Liver (tissue), 3 donors: ENCODE measurements at regions not wholly inside any gene's neighbourhood (a gene's known extent, or its start where the extent isn't known, plus 50 kb on each side); places are given as distances from the start of the nearest gene placed in this dataset.

Experiments used
- JUND ChIP-seq, 2 donors: IDR thresholded peaks; 2 replicates each; pipeline ENCODE4 v1.6.1; 2016; ENCODE audit warnings: antibody characterized with exemption in 2 of 2
- RAD21 ChIP-seq, 2 donors: IDR thresholded peaks; 2 replicates each; pipeline ENCODE4 v1.6.1; 2016; ENCODE audit warnings: antibody characterized with exemption in 2 of 2, mild to moderate bottlenecking in 2 of 2
- SP1 ChIP-seq: IDR thresholded peaks from 2 replicates; pipeline ENCODE4 v1.6.1; 2018; ENCODE audit warnings: antibody characterized with exemption, mild to moderate bottlenecking
- YY1 ChIP-seq: IDR thresholded peaks from 2 replicates; pipeline ENCODE4 v1.6.1; 2016; ENCODE audit warnings: antibody characterized with exemption, mild to moderate bottlenecking
- TF ChIP-seq, protein P1 (sequence below): fragments of 150-350 bp; IDR thresholded peaks from 2 replicates; pipeline ENCODE4 v1.5.1; 2017; ENCODE audit warnings: improper control_type of control experiment, low read depth, low read length; ENCODE audit not compliant: missing input control
- TF ChIP-seq, protein P2 (sequence below): IDR thresholded peaks from 2 replicates; pipeline ENCODE4 v1.6.1; 2016; ENCODE audit warnings: antibody characterized with exemption, mild to moderate bottlenecking
- donor health status: healthy.
- donor health status: healthy.

GRCh38 chr4:62513306-62513705 lies 1313.2 kb downstream of the ADGRL3 start:
- TF ChIP-seq, protein P1, sequence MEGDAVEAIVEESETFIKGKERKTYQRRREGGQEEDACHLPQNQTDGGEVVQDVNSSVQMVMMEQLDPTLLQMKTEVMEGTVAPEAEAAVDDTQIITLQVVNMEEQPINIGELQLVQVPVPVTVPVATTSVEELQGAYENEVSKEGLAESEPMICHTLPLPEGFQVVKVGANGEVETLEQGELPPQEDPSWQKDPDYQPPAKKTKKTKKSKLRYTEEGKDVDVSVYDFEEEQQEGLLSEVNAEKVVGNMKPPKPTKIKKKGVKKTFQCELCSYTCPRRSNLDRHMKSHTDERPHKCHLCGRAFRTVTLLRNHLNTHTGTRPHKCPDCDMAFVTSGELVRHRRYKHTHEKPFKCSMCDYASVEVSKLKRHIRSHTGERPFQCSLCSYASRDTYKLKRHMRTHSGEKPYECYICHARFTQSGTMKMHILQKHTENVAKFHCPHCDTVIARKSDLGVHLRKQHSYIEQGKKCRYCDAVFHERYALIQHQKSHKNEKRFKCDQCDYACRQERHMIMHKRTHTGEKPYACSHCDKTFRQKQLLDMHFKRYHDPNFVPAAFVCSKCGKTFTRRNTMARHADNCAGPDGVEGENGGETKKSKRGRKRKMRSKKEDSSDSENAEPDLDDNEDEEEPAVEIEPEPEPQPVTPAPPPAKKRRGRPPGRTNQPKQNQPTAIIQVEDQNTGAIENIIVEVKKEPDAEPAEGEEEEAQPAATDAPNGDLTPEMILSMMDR = no peak
- TF ChIP-seq RAD21 (IDR thresholded peaks at IDR 0.05) (no peak), YY1 (no peak), JUND (IDR thresholded peaks at IDR 0.05) (no peak), SP1 (no peak)
- TF ChIP-seq, protein P2, sequence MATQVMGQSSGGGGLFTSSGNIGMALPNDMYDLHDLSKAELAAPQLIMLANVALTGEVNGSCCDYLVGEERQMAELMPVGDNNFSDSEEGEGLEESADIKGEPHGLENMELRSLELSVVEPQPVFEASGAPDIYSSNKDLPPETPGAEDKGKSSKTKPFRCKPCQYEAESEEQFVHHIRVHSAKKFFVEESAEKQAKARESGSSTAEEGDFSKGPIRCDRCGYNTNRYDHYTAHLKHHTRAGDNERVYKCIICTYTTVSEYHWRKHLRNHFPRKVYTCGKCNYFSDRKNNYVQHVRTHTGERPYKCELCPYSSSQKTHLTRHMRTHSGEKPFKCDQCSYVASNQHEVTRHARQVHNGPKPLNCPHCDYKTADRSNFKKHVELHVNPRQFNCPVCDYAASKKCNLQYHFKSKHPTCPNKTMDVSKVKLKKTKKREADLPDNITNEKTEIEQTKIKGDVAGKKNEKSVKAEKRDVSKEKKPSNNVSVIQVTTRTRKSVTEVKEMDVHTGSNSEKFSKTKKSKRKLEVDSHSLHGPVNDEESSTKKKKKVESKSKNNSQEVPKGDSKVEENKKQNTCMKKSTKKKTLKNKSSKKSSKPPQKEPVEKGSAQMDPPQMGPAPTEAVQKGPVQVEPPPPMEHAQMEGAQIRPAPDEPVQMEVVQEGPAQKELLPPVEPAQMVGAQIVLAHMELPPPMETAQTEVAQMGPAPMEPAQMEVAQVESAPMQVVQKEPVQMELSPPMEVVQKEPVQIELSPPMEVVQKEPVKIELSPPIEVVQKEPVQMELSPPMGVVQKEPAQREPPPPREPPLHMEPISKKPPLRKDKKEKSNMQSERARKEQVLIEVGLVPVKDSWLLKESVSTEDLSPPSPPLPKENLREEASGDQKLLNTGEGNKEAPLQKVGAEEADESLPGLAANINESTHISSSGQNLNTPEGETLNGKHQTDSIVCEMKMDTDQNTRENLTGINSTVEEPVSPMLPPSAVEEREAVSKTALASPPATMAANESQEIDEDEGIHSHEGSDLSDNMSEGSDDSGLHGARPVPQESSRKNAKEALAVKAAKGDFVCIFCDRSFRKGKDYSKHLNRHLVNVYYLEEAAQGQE = no peak
